ENCODE measurements at regions not wholly inside any gene's neighbourhood (a gene's known extent, or its start where the extent isn't known, plus 50 kb on each side); places are given as distances from the start of the nearest gene placed in this dataset.

DNA sequence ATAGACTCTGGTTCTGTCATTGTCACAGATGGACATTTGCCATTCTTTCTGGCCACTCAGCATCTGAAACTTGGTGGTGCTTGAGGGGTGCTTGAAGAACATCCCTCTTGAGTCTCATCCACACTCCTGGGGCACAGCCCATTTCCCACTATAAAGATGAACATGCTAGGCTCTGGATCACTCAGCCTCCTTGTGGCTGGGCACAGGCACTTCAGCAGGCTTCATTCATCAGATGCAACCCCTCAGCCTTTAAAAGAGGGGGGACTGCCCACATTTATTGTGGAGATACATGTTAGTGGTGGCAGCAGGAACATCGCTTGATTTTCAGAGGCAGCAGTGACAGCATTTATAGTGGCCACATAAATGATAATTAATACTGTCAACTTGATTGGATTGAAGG is 124.7 kb upstream of the NIPBL start:
- DNase-seq (ENCODE audit: low read depth, low spot score), result no peak
- Mint-ChIP-seq H3K27me3 (ENCODE audit: low read depth) (peaks cover 32% of the 10 kb centered on the region), H3K27ac (ENCODE audit: unreplicated experiment) (no peak overlapping the region), H3K36me3 (ENCODE audit: low read depth) (no peaks in the 10 kb centered on the region), H3K4me3 (no peak overlapping the region), H3K9me3 (no peaks in the 10 kb centered on the region), H3K4me1 (no peaks in the 10 kb centered on the region)
- TF ChIP-seq, protein P1, sequence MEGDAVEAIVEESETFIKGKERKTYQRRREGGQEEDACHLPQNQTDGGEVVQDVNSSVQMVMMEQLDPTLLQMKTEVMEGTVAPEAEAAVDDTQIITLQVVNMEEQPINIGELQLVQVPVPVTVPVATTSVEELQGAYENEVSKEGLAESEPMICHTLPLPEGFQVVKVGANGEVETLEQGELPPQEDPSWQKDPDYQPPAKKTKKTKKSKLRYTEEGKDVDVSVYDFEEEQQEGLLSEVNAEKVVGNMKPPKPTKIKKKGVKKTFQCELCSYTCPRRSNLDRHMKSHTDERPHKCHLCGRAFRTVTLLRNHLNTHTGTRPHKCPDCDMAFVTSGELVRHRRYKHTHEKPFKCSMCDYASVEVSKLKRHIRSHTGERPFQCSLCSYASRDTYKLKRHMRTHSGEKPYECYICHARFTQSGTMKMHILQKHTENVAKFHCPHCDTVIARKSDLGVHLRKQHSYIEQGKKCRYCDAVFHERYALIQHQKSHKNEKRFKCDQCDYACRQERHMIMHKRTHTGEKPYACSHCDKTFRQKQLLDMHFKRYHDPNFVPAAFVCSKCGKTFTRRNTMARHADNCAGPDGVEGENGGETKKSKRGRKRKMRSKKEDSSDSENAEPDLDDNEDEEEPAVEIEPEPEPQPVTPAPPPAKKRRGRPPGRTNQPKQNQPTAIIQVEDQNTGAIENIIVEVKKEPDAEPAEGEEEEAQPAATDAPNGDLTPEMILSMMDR (conservative IDR thresholded peaks at IDR 0.05), result peak; percentile 46

DNA sequence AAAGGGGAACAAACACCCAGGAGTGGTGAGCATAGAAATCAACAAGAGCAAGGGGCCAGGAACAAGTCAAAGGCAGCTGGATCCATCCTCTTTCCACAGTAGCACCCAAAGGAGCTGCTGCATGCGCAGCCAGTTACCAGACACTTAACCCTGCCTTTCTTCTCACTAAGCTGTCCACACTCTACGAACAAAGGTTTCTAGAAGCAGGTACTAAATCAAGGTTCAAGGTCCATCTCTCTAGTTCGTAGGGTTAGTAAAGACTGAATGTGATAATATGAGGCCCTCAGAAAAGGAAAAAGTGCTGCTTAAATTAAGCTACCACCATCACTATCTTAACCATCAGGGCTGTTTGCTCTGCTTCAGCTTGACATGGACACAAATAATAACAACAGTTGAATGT is 121.2 kb upstream of the NIPBL start:
- peaks cover 23% of the 10 kb centered on the region for H3K27me3 Mint-ChIP-seq (ENCODE audit: low read depth)
- TF ChIP-seq, protein P1 (conservative IDR thresholded peaks at IDR 0.05), result no peak
- H3K27ac Mint-ChIP-seq (ENCODE audit: unreplicated experiment), result no peak overlapping the region
- H3K36me3 Mint-ChIP-seq (ENCODE audit: low read depth), result no peaks in the 10 kb centered on the region
- no peak for DNase-seq (ENCODE audit: low read depth, low spot score)
- H3K4me1 Mint-ChIP-seq, result no peaks in the 10 kb centered on the region
- no peak overlapping the region for H3K4me3 Mint-ChIP-seq
- no peaks in the 10 kb centered on the region for H3K9me3 Mint-ChIP-seq

DNA sequence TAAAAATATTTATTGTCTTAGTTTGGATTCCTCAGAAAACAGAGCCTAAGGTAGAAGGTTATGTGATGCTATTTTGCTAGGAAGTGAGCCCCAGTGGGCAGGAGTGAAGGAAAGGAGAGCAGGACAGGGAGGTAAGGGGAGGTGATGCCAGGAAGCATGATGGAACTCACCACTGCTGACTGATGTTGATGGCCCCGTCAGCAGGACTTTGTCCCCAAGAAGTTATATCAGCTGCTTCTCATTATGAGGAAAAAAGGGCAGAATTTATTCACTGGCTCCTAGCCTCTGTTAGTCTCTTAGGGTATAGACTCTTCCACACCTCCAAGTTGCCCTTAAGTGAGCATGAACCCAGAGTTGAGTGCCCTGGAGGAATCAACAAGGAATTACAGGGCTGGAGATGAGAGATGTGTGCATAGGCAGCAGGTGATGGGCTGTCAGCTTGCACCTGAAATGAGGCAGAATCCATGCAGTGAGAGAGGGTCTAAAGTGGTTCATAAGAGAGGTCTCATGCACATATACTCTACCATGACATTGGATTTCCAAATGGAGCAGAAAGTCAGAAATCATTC is 120.6 kb upstream of the NIPBL start:
- no peaks in the 10 kb centered on the region for H3K36me3 Mint-ChIP-seq (ENCODE audit: low read depth)
- H3K9me3 Mint-ChIP-seq, result no peaks in the 10 kb centered on the region
- H3K27ac Mint-ChIP-seq (ENCODE audit: unreplicated experiment), result no peak overlapping the region
- no peaks in the 10 kb centered on the region for H3K4me1 Mint-ChIP-seq
- H3K4me3 Mint-ChIP-seq, result no peak overlapping the region
- peaks cover 23% of the 10 kb centered on the region for H3K27me3 Mint-ChIP-seq (ENCODE audit: low read depth)
- TF ChIP-seq, protein P1 (conservative IDR thresholded peaks at IDR 0.05), result no peak
- DNase-seq (ENCODE audit: low read depth, low spot score), result no peak

- no peak for DNase-seq (ENCODE audit: low read depth, low spot score)
- Mint-ChIP-seq H3K27ac (ENCODE audit: unreplicated experiment) (no peak overlapping the region), H3K9me3 (no peaks in the 10 kb centered on the region), H3K4me1 (no peaks in the 10 kb centered on the region), H3K27me3 (ENCODE audit: low read depth) (peaks cover 21% of the 10 kb centered on the region), H3K36me3 (ENCODE audit: low read depth) (no peaks in the 10 kb centered on the region), H3K4me3 (no peak overlapping the region)
- TF ChIP-seq, protein P1 (conservative IDR thresholded peaks at IDR 0.05), result no peak
These were observed 119.7 kb upstream of the NIPBL start for GRCh38 chr5:36756848-36757247.

GRCh38 chr5:36759117-36759516 is 117.5 kb upstream of the NIPBL start:
- TF ChIP-seq, protein P1 (conservative IDR thresholded peaks at IDR 0.05), result no peak
- DNase-seq (ENCODE audit: low read depth, low spot score), result no peak
- H3K36me3 Mint-ChIP-seq (ENCODE audit: low read depth), result no peaks in the 10 kb centered on the region
- H3K9me3 Mint-ChIP-seq, result no peaks in the 10 kb centered on the region
- peaks cover 15% of the 10 kb centered on the region for H3K27me3 Mint-ChIP-seq (ENCODE audit: low read depth)
- no peak overlapping the region for H3K4me3 Mint-ChIP-seq
- no peaks in the 10 kb centered on the region for H3K4me1 Mint-ChIP-seq
- H3K27ac Mint-ChIP-seq (ENCODE audit: unreplicated experiment), result no peak overlapping the region

Data from neural crest cell (in vitro differentiated cells).